ENCODE measurements at regions not wholly inside any gene's neighbourhood (a gene's known extent, or its start where the extent isn't known, plus 50 kb on each side); places are given as distances from the start of the nearest gene placed in this dataset.

DNA sequence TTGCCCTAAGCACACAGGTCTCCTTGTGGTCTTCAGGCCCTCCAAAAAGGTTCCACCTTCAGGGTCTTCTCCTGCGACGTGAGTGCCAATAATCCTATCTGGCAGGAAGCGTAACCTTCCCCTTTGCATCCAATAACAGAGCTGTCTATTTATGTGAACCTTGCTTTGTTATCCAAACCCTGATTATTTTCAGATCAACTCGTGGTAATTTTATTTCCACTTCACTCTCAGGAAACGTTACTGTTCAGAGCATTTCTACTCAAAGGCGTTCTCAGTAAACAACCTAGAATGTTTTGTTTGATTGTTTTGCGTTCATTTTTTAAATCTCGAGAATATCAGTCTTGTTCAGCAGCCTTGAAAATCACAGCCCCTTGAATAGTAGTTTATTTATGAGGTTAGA lies 232.3 kb upstream of the KLF6 start:
- TF ChIP-seq POLR2A (IDR thresholded peaks at IDR 0.05; ENCODE audit: extremely low read depth, insufficient read length) = no peak
- TF ChIP-seq, protein P1, sequence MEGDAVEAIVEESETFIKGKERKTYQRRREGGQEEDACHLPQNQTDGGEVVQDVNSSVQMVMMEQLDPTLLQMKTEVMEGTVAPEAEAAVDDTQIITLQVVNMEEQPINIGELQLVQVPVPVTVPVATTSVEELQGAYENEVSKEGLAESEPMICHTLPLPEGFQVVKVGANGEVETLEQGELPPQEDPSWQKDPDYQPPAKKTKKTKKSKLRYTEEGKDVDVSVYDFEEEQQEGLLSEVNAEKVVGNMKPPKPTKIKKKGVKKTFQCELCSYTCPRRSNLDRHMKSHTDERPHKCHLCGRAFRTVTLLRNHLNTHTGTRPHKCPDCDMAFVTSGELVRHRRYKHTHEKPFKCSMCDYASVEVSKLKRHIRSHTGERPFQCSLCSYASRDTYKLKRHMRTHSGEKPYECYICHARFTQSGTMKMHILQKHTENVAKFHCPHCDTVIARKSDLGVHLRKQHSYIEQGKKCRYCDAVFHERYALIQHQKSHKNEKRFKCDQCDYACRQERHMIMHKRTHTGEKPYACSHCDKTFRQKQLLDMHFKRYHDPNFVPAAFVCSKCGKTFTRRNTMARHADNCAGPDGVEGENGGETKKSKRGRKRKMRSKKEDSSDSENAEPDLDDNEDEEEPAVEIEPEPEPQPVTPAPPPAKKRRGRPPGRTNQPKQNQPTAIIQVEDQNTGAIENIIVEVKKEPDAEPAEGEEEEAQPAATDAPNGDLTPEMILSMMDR (IDR thresholded peaks at IDR 0.05; ENCODE audit: low read depth, low read length) = no peak

Measured in NB4 (cell line).